ENCODE measurements at regions not wholly inside any gene's neighbourhood (a gene's known extent, or its start where the extent isn't known, plus 50 kb on each side); places are given as distances from the start of the nearest gene placed in this dataset.

GRCh38 chr19:29421196-29421545, 104.6 kb upstream of the VSTM2B start:
- no peaks in the 10 kb centered on the region for H3K36me3 ChIP-seq
- no peak overlapping the region for H3K4me3 ChIP-seq
- H3K4me1 ChIP-seq: no peaks in the 10 kb centered on the region
- TF ChIP-seq CTCF (IDR thresholded peaks at IDR 0.05): no peak
- DNase-seq: no peak
- no peak overlapping the region for H3K27ac ChIP-seq
- no peak for ATAC-seq
- H3K27me3 ChIP-seq (ENCODE audit: low read depth): peaks cover 3% of the 10 kb centered on the region
- intact Hi-C loops (cut with DNase I): no loop called here
- H3K9me3 ChIP-seq: no peaks in the 10 kb centered on the region

- ATAC-seq (no peak), DNase-seq (no peak)
- Histone ChIP-seq H3K36me3 (no peaks in the 10 kb centered on the region), H3K4me1 (no peaks in the 10 kb centered on the region), H3K9me3 (no peaks in the 10 kb centered on the region), H3K4me3 (no peak overlapping the region), H3K27ac (no peak overlapping the region), H3K27me3 (ENCODE audit: low read depth) (peaks cover 3% of the 10 kb centered on the region)
- TF ChIP-seq CTCF (IDR thresholded peaks at IDR 0.05): no peak
- intact Hi-C loops (cut with DNase I): no loop called here
Measured at GRCh38 chr19:29422047-29422446, 103.7 kb upstream of the VSTM2B start.

- no peaks in the 10 kb centered on the region for H3K4me1 ChIP-seq
- no peak for ATAC-seq
- no peak for DNase-seq
- H3K27ac ChIP-seq: no peak overlapping the region
- H3K9me3 ChIP-seq: no peaks in the 10 kb centered on the region
- intact Hi-C loops (cut with DNase I): no loop called here
- no peaks in the 10 kb centered on the region for H3K36me3 ChIP-seq
- H3K27me3 ChIP-seq (ENCODE audit: low read depth): peaks cover 3% of the 10 kb centered on the region
- no peak for TF ChIP-seq CTCF (IDR thresholded peaks at IDR 0.05)
- no peak overlapping the region for H3K4me3 ChIP-seq
Measured at GRCh38 chr19:29422486-29423085, 103.2 kb upstream of the VSTM2B start.

- no peaks in the 10 kb centered on the region for H3K9me3 ChIP-seq
- no peak overlapping the region for H3K4me3 ChIP-seq
- H3K36me3 ChIP-seq: no peaks in the 10 kb centered on the region
- H3K27ac ChIP-seq: no peak overlapping the region
- H3K27me3 ChIP-seq (ENCODE audit: low read depth): peaks cover 6% of the 10 kb centered on the region
- TF ChIP-seq CTCF (IDR thresholded peaks at IDR 0.05): no peak
- intact Hi-C loops (cut with DNase I): no loop called here
- ATAC-seq (no peak), DNase-seq (no peak)
- no peaks in the 10 kb centered on the region for H3K4me1 ChIP-seq
Measured at GRCh38 chr19:29428071-29428470, 97.7 kb upstream of the VSTM2B start.

GRCh38 chr19:29429021-29429420, 96.8 kb upstream of the VSTM2B start:
- DNase-seq (no peak), ATAC-seq (no peak)
- Histone ChIP-seq H3K36me3 (no peaks in the 10 kb centered on the region), H3K27ac (no peak overlapping the region), H3K4me1 (no peaks in the 10 kb centered on the region), H3K4me3 (no peak overlapping the region), H3K9me3 (no peaks in the 10 kb centered on the region), H3K27me3 (ENCODE audit: low read depth) (peaks cover 11% of the 10 kb centered on the region)
- intact Hi-C loops (cut with DNase I): no loop called here
- no peak for TF ChIP-seq CTCF (IDR thresholded peaks at IDR 0.05)

GRCh38 chr19:29429581-29429980, 96.2 kb upstream of the VSTM2B start:
- Histone ChIP-seq H3K9me3 (no peaks in the 10 kb centered on the region), H3K36me3 (no peaks in the 10 kb centered on the region), H3K27ac (no peak overlapping the region), H3K27me3 (ENCODE audit: low read depth) (peaks cover 8% of the 10 kb centered on the region), H3K4me3 (no peak overlapping the region), H3K4me1 (no peaks in the 10 kb centered on the region)
- DNase-seq: no peak
- ATAC-seq: no peak
- intact Hi-C loops (cut with DNase I): no loop called here
- no peak for TF ChIP-seq CTCF (IDR thresholded peaks at IDR 0.05)
